AG04450 (cell line): ENCODE measurements at regions not wholly inside any gene's neighbourhood (a gene's known extent, or its start where the extent isn't known, plus 50 kb on each side); places are given as distances from the start of the nearest gene placed in this dataset.

Source experiments
- CTCF ChIA-PET: fragments of 300-600, 350-600 bp; formaldehyde crosslinking; extraction: SDS; loops from one replicate; lab custom pipeline; 2022; ENCODE audit warnings: antibody characterized with exemption, inconsistent platforms; lab: Charles Lee
- POLR2A ChIA-PET: fragments of 350-600 bp; formaldehyde crosslinking; extraction: SDS; loops from one replicate; lab custom pipeline; 2021; ENCODE audit warnings: antibody characterized with exemption, inconsistent platforms; lab: Yijun Ruan, JAX
- DNase-seq: peaks from one replicate; pipeline ENCODE4 v3.0.0-alpha.2; 2011; ENCODE audit warnings: low read depth, low spot score
- H3K27ac ChIP-seq: one replicate; pipeline ENCODE4 v1.5.1; 2012; ENCODE audit warnings: low read depth, low read length, control low read depth
- H3K27me3 ChIP-seq: one replicate; pipeline ENCODE4 v1.6.0; 2012; ENCODE audit warnings: low read length; ENCODE audit not compliant: control insufficient read depth, insufficient read depth
- H3K4me3 ChIP-seq: 2 replicates; pipeline ENCODE4 v1.5.1; 2011; ENCODE audit warnings: mild to moderate bottlenecking, low read depth, low read length, control low read depth
- H3K9me3 ChIP-seq: 2 replicates; pipeline ENCODE4 v1.5.1; 2012; ENCODE audit warnings: low read length; ENCODE audit not compliant: control insufficient read depth, insufficient read depth
- CTCF ChIP-seq: IDR thresholded peaks from 2 replicates; pipeline ENCODE4 v1.5.1; 2011; ENCODE audit warnings: low read depth, low read length, control low read depth, inconsistent platforms

DNA sequence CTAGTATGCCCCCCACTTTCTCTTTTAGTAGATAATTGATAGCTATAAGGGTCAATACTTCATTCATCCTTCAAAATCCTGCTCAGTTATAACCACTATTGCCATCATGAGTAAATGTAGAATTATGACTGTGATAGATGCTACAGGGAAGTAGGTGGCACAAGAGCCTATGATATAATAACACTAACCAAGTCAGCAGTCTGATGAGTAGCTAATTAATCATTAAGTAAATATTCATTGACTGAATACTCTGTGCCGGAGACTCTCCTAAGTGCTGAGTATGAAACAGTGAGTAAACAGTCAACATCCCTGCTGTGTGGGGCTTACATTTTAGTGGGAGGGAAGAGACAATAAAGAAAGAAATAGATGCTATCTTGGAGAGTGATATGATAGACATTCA lies 430.3 kb upstream of the ZNF462 start:
- Histone ChIP-seq H3K27me3 (no peaks in the 10 kb centered on the region), H3K4me3 (no peak overlapping the region), H3K27ac (no peak overlapping the region), H3K9me3 (peaks cover 3% of the 10 kb centered on the region; the same call in 1 of the 2 replicates)
- no peak for TF ChIP-seq CTCF
- no peak for DNase-seq
- ChIA-PET POLR2A (no interaction called here), CTCF (no interaction called here)

- no peak overlapping the region for H3K4me3 ChIP-seq
- no peak for DNase-seq
- ChIA-PET POLR2A (no interaction called here), CTCF (no interaction called here)
- H3K27ac ChIP-seq, result no peak overlapping the region
- TF ChIP-seq CTCF, result no peak
- H3K9me3 ChIP-seq, result peaks cover 3% of the 10 kb centered on the region
- no peaks in the 10 kb centered on the region for H3K27me3 ChIP-seq
Observed at GRCh38 chr9:106438928-106439327, 424.0 kb upstream of the ZNF462 start.

DNA sequence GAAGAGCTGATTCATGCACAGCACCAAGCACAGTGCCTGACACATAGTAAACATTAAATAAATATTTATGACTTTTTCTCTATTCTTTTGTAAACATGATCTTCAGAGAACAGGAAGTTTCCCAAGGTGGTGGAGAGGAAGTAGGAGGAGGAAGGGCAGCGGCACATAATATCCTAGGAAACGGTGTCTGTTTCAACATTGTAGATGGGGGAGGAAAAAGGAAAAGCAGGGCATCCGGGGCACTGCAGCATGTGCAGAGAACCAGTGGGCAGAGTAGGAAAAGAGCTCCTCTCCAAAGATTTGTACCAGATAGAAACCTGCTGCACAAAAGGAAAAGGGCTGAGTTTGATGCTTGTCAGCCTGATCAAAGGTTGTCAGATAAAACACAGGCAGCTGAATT lies 421.7 kb upstream of the ZNF462 start:
- no peak overlapping the region for H3K4me3 ChIP-seq
- H3K9me3 ChIP-seq, result peaks cover 6% of the 10 kb centered on the region
- no peak overlapping the region for H3K27ac ChIP-seq
- DNase-seq, result no peak
- ChIA-PET CTCF (no interaction called here), POLR2A (no interaction called here)
- no peaks in the 10 kb centered on the region for H3K27me3 ChIP-seq
- TF ChIP-seq CTCF, result no peak

GRCh38 chr9:106443520-106443919 lies 419.4 kb upstream of the ZNF462 start:
- TF ChIP-seq CTCF, result no peak
- CTCF ChIA-PET, result no interaction called here
- H3K27ac ChIP-seq, result no peak overlapping the region
- H3K9me3 ChIP-seq, result peaks cover 3% of the 10 kb centered on the region
- no peak overlapping the region for H3K4me3 ChIP-seq
- no peaks in the 10 kb centered on the region for H3K27me3 ChIP-seq
- no peak for DNase-seq
- POLR2A ChIA-PET, result no interaction called here

- no peak for TF ChIP-seq CTCF
- no peak overlapping the region for H3K4me3 ChIP-seq
- POLR2A ChIA-PET, result no interaction called here
- no peak for DNase-seq
- peaks cover 3% of the 10 kb centered on the region; the same call in 1 of the 2 replicates for H3K9me3 ChIP-seq
- H3K27ac ChIP-seq, result no peak overlapping the region
- CTCF ChIA-PET, result no interaction called here
- H3K27me3 ChIP-seq, result no peaks in the 10 kb centered on the region
Observed at GRCh38 chr9:106445107-106445506, 417.9 kb upstream of the ZNF462 start.
